ENCODE measurements at regions not wholly inside any gene's neighbourhood (a gene's known extent, or its start where the extent isn't known, plus 50 kb on each side); places are given as distances from the start of the nearest gene placed in this dataset.

GRCh38 chr20:60086821-60087562 lies 128.8 kb downstream of the CDH26 start:
- Histone ChIP-seq H3K9me3 (replicated peaks) (no peaks in the 10 kb centered on the region), H3K27me3 (replicated peaks) (peaks cover 34% of the 10 kb centered on the region), H3K4me3 (no peak overlapping the region), H3K36me3 (no peaks in the 10 kb centered on the region), H3K4me1 (replicated peaks) (no peaks in the 10 kb centered on the region), H3K27ac (no peak overlapping the region)
- DNase-seq (ENCODE audit: low read depth in 1 of 2, low spot score in 2 of 2), result no peak

DNA sequence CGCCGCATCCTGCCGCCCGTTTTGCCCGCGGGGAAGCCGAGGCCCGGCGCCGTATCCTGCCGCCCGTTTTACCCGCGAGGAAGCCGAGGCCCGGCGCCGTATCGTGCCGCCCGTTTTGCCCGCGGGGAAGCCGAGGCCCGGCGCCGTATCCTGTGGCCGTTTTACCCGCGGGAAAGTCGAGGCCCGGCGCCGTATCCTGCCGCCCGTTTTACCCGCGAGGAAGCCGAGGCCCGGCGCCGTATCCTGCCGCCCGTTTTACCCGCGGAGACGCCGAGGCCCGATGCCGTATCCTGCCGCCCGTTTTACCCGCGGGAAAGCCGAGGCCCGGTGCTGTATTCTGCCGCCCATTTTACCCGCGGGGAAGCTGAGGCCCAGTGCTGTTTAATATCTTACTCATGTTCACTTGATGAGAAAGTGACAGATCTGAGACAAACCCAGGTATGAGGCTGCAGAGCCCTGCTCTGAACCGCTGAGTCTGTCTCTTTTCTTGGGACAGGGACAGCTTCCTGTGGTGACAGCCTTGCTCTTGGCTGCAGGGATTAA lies 129.4 kb downstream of the CDH26 start:
- 0 out of 2 replicates have a peak, but pooled peaks cover under 1% of the 10 kb centered on the region for H3K9me3 ChIP-seq (replicated peaks)
- H3K27ac ChIP-seq, result no peak overlapping the region
- DNase-seq (ENCODE audit: low read depth in 1 of 2, low spot score in 2 of 2), result no peak
- H3K4me3 ChIP-seq, result no peak overlapping the region
- no peaks in the 10 kb centered on the region for H3K4me1 ChIP-seq (replicated peaks)
- H3K27me3 ChIP-seq (replicated peaks), result peaks cover 31% of the 10 kb centered on the region
- H3K36me3 ChIP-seq, result no peaks in the 10 kb centered on the region

DNA sequence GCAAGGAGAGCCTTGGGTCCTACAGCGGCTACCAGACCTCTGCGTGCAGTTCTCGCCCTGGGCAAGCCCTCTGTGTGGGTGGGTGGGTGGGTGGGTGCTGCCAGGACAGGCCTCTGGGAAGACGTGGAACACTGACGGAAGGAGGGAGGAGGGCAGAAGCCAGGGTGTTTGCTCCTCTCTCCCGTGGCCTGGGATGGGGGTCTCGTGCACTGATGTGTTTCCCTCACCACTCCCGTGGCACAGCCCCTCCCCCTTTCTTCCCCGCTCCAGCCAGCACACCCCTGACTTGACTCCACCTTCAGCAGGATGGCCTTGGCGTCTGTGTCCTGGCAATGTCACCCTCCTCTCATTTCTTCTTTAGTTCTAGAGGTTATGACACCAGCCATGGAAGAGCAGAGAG lies 130.0 kb downstream of the CDH26 start:
- Histone ChIP-seq H3K36me3 (no peaks in the 10 kb centered on the region), H3K27ac (no peak overlapping the region), H3K4me3 (no peak overlapping the region), H3K9me3 (replicated peaks) (0 out of 2 replicates have a peak, but pooled peaks cover 7% of the 10 kb centered on the region), H3K4me1 (replicated peaks) (no peaks in the 10 kb centered on the region), H3K27me3 (replicated peaks) (peaks cover 30% of the 10 kb centered on the region)
- DNase-seq (ENCODE audit: low read depth in 1 of 2, low spot score in 2 of 2), result no peak

DNA sequence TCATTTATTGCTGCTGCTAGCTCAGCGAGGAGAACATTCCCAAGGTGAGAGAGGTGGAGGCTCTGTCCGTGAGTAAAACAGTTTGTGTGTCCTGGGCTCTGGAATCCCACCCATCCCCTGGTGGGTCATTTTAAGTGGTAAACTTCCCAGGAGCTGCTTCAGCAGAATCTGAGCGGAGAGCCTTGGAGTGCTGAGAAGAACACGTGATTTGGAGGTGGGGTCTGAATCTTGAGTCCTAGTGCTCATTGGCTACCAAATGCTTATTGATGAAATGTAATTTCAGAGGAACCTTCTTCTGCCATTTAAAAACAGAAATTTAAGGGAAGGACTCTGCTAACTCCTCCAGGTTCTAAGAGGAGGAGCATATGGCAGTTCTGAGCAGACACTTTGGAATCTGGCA lies 132.4 kb downstream of the CDH26 start:
- Histone ChIP-seq H3K4me1 (replicated peaks) (no peaks in the 10 kb centered on the region), H3K4me3 (no peak overlapping the region), H3K27ac (no peak overlapping the region), H3K9me3 (replicated peaks) (0 out of 2 replicates have a peak, but pooled peaks cover 7% of the 10 kb centered on the region), H3K27me3 (replicated peaks) (peaks cover 16% of the 10 kb centered on the region), H3K36me3 (no peaks in the 10 kb centered on the region)
- DNase-seq (ENCODE audit: low read depth in 1 of 2, low spot score in 2 of 2), result no peak

- no peak for DNase-seq (ENCODE audit: low read depth in 1 of 2, low spot score in 2 of 2)
- no peaks in the 10 kb centered on the region for H3K4me1 ChIP-seq (replicated peaks)
- no peaks in the 10 kb centered on the region for H3K36me3 ChIP-seq
- peaks cover 9% of the 10 kb centered on the region for H3K27me3 ChIP-seq (replicated peaks)
- H3K9me3 ChIP-seq (replicated peaks), result 0 out of 2 replicates have a peak, but pooled peaks cover 7% of the 10 kb centered on the region
- no peak overlapping the region for H3K27ac ChIP-seq
- no peak overlapping the region for H3K4me3 ChIP-seq
These were observed 133.1 kb downstream of the CDH26 start for GRCh38 chr20:60091305-60091704.

DNA sequence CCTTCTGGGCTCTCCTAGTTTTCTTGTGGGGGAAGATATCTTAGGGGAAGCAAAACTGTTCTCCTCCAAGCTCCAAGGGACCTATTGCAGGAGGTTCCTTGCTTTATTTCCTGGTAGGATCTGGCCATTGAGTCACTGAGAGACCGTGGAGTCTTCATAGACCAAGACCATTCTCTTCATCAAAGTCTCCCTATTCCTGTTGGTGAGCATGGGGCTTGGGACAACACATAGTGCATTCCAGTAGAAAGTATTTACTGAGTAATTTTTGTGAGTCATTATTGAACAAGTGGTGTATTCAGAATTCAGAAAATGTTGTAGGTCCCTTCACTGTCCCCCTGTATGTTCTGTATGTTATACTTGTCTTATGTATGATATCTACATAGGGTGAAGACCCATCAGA lies 133.6 kb downstream of the CDH26 start:
- H3K27me3 ChIP-seq (replicated peaks), result peaks cover 3% of the 10 kb centered on the region
- no peaks in the 10 kb centered on the region for H3K36me3 ChIP-seq
- H3K9me3 ChIP-seq (replicated peaks), result 0 out of 2 replicates have a peak, but pooled peaks cover 7% of the 10 kb centered on the region
- no peak overlapping the region for H3K4me3 ChIP-seq
- H3K27ac ChIP-seq, result no peak overlapping the region
- no peak for DNase-seq (ENCODE audit: low read depth in 1 of 2, low spot score in 2 of 2)
- no peaks in the 10 kb centered on the region for H3K4me1 ChIP-seq (replicated peaks)

DNA sequence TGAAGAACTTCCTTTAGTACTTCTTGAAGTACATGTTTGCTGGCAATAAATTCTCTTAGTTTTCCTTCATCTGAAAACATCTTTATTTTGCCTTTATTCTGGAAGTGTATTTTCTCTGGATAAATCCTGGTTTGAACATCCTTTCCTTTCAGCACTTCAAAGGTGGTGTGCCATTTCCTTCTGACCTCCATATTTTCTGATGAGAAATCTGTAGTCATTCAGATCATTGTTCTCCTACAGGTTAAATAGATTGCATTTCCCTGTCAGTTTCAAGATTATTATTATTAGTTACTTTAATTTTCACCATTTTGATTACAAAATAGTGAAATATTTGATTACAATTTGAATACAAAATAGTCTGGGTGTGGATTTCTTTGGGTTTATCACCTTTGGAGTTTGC lies 134.5 kb downstream of the CDH26 start:
- H3K36me3 ChIP-seq, result no peaks in the 10 kb centered on the region
- DNase-seq (ENCODE audit: low read depth in 1 of 2, low spot score in 2 of 2), result no peak

GRCh38 chr20:60095456-60095855 lies 137.2 kb downstream of the CDH26 start:
- no peaks in the 10 kb centered on the region for H3K4me1 ChIP-seq (replicated peaks)
- peaks cover 4% of the 10 kb centered on the region; the same call in 1 of the 2 replicates for H3K27me3 ChIP-seq (replicated peaks)
- H3K9me3 ChIP-seq (replicated peaks), result 0 out of 2 replicates have a peak, but pooled peaks cover 7% of the 10 kb centered on the region
- H3K4me3 ChIP-seq, result no peak overlapping the region
- H3K36me3 ChIP-seq, result no peaks in the 10 kb centered on the region
- no peak overlapping the region for H3K27ac ChIP-seq
- no peak for DNase-seq (ENCODE audit: low read depth in 1 of 2, low spot score in 2 of 2)

More for the DNA sequence above, 134.5 kb downstream of the CDH26 start:
- H3K27ac ChIP-seq, result no peak overlapping the region
- no peaks in the 10 kb centered on the region; the same call in 1 of the 2 replicates for H3K27me3 ChIP-seq (replicated peaks)
- no peak overlapping the region for H3K4me3 ChIP-seq
- 0 out of 2 replicates have a peak, but pooled peaks cover 7% of the 10 kb centered on the region for H3K9me3 ChIP-seq (replicated peaks)
- no peaks in the 10 kb centered on the region for H3K4me1 ChIP-seq (replicated peaks)

- Histone ChIP-seq H3K27me3 (replicated peaks) (peaks cover 4% of the 10 kb centered on the region; the same call in 1 of the 2 replicates), H3K36me3 (no peaks in the 10 kb centered on the region), H3K27ac (no peak overlapping the region), H3K4me1 (replicated peaks) (peaks cover 2% of the 10 kb centered on the region), H3K9me3 (replicated peaks) (0 out of 2 replicates have a peak, but pooled peaks cover 7% of the 10 kb centered on the region), H3K4me3 (no peak overlapping the region)
- no peak for DNase-seq (ENCODE audit: low read depth in 1 of 2, low spot score in 2 of 2)
These were observed 137.9 kb downstream of the CDH26 start for GRCh38 chr20:60096166-60096565.

DNA sequence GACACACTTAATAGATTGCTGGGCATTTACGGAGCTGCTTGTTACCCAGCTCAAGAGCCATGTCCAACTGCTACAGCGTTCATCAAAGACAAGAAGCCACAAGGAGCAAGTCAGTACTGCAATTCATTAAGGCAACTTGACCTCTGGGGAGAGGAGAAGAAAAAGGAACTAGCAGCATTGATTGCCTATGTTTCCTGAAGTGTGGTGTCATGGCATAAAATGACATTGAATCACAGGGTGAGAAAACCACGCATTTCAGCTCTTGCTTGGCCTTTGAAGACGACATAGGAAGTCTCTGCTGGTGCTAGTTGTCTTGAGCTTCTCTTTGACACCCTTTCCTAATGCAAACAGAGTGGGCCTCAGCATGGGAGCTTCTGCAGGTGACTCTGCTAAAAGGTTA lies 139.1 kb downstream of the CDH26 start:
- H3K4me1 ChIP-seq (replicated peaks), result peaks cover 13% of the 10 kb centered on the region
- no peak for DNase-seq (ENCODE audit: low read depth in 1 of 2, low spot score in 2 of 2)
- no peaks in the 10 kb centered on the region for H3K36me3 ChIP-seq

DNA sequence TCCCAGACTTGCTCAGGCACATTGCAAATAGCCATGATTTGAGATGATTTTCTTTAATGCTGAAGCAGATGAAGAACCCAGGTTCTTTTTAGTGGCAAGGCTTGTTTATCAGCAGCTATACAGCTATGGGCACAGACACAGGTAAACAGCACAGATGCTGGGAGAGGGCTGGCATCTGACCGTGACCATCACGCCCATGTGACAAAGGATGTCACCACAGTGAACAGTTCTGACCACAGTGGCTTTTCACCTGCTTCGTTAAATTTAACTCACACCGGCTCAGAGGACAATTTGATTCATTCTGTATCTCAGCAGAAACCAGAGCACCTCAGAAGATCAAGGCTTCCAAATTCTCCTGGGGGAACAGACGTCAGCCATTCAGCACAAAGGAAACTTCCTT lies 142.6 kb downstream of the CDH26 start:
- DNase-seq (ENCODE audit: low read depth in 1 of 2, low spot score in 2 of 2), result no peak
- H3K9me3 ChIP-seq (replicated peaks), result no peaks in the 10 kb centered on the region
- H3K27ac ChIP-seq, result no peak overlapping the region
- no peak overlapping the region for H3K4me3 ChIP-seq
- H3K27me3 ChIP-seq (replicated peaks), result 0 out of 2 replicates have a peak, but pooled peaks cover 4% of the 10 kb centered on the region
- H3K36me3 ChIP-seq, result no peaks in the 10 kb centered on the region
- H3K4me1 ChIP-seq (replicated peaks), result peaks cover 14% of the 10 kb centered on the region

More for the DNA sequence above, 139.1 kb downstream of the CDH26 start:
- Histone ChIP-seq H3K27ac (no peak overlapping the region), H3K4me3 (no peak overlapping the region), H3K9me3 (replicated peaks) (0 out of 2 replicates have a peak, but pooled peaks cover 7% of the 10 kb centered on the region), H3K27me3 (replicated peaks) (0 out of 2 replicates have a peak, but pooled peaks cover 4% of the 10 kb centered on the region)

DNA sequence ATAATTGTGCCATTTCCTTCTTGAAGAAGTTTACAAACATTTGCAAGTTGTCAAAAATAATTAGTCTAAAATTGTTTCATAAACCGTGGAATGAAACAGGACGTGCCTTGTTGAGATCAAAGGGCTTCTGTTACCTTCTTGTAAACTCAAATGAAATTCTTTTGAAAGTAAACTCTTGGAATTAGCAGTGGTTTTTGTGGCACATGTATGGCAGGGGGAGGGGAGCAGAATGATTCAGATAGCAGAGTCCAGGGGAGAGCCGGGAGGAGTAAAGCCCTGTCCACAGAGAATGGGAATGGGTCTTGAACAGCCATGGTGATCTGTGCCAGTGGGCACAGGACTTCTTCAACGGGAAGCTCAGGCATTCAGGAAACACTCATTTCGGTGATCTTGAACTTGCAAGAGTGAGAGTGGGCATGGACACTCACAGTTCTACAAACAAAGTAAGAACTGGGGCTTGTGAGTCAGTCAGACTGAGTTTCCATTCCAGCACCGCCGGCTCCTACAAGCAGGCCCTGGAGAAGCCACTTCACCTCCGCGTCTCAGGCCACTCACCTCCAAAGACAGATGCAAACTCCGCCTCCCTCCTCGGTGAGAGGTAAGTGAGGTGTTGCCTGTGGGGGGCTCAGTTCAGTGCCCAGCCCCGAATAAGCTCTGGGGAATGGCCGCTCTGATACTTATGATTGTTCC lies 143.1 kb downstream of the CDH26 start:
- 0 out of 2 replicates have a peak, but pooled peaks cover 4% of the 10 kb centered on the region for H3K27me3 ChIP-seq (replicated peaks)
- H3K9me3 ChIP-seq (replicated peaks), result no peaks in the 10 kb centered on the region
- DNase-seq (ENCODE audit: low read depth in 1 of 2, low spot score in 2 of 2), result peak in 1 of 2 experiments; percentile 9
- H3K4me3 ChIP-seq, result no peak overlapping the region
- H3K4me1 ChIP-seq (replicated peaks), result peaks cover 14% of the 10 kb centered on the region
- H3K27ac ChIP-seq, result no peak overlapping the region
- H3K36me3 ChIP-seq, result no peaks in the 10 kb centered on the region

DNA sequence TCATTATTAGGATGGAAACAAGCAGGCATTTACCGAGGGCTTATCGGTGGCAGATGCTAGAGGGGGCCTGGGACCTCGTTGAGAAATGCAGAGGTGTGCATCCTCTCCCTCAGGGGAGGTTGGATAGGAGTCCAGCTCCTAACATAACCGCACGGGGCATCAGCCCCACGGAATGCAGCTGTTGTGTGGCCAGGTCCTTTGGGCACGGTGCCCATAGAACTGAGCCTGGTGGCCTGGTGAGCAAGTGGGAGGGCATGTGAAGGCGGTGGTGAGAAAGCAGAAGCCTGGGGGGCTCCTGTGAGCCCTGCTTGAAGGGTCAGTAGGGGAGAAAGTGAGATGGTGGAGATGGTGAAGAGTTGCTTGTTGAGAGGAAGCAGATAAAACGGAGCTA lies 143.7 kb downstream of the CDH26 start:
- H3K4me3 ChIP-seq, result no peak overlapping the region
- H3K27me3 ChIP-seq (replicated peaks), result 0 out of 2 replicates have a peak, but pooled peaks cover 4% of the 10 kb centered on the region
- peaks cover 14% of the 10 kb centered on the region for H3K4me1 ChIP-seq (replicated peaks)
- no peaks in the 10 kb centered on the region for H3K9me3 ChIP-seq (replicated peaks)
- DNase-seq (ENCODE audit: low read depth in 1 of 2, low spot score in 2 of 2), result peak in 1 of 2 experiments; percentile 22
- no peak overlapping the region for H3K27ac ChIP-seq
- H3K36me3 ChIP-seq, result no peaks in the 10 kb centered on the region
